ENCODE measurements at regions not wholly inside any gene's neighbourhood (a gene's known extent, or its start where the extent isn't known, plus 50 kb on each side); places are given as distances from the start of the nearest gene placed in this dataset.

GRCh38 chr3:178198329-178198728, 337.9 kb upstream of the KCNMB2 start:
- WGBS, result 60% methylated on average over 1 of the region's 1 CpG
- H3K27ac ChIP-seq, result no peak overlapping the region
- H3K9me3 ChIP-seq, result no peaks in the 10 kb centered on the region
- no peaks in the 10 kb centered on the region for H3K27me3 ChIP-seq
- no peak for TF ChIP-seq POLR2AphosphoS5 (IDR thresholded peaks at IDR 0.05)
- no peak for TF ChIP-seq POLR2A (IDR thresholded peaks at IDR 0.05)
- no peak for TF ChIP-seq CTCF (IDR thresholded peaks at IDR 0.05)
- no peak for TF ChIP-seq EP300 (IDR thresholded peaks at IDR 0.05)
- no peaks in the 10 kb centered on the region for H3K36me3 ChIP-seq
- peaks cover 29% of the 10 kb centered on the region for H3K4me1 ChIP-seq
- DNase-seq (ENCODE audit: low spot score in 2 of 2), result no peak
- H3K4me3 ChIP-seq, result no peak overlapping the region

- DNase-seq (ENCODE audit: low spot score in 2 of 2), result no peak
- Histone ChIP-seq H3K27ac (no peak overlapping the region), H3K36me3 (no peaks in the 10 kb centered on the region), H3K27me3 (no peaks in the 10 kb centered on the region), H3K9me3 (no peaks in the 10 kb centered on the region), H3K4me3 (no peak overlapping the region), H3K4me1 (peaks cover 14% of the 10 kb centered on the region)
- TF ChIP-seq POLR2A (IDR thresholded peaks at IDR 0.05), result no peak
- no peak for TF ChIP-seq CTCF (IDR thresholded peaks at IDR 0.05)
- TF ChIP-seq EP300 (IDR thresholded peaks at IDR 0.05), result no peak
- no peak for TF ChIP-seq POLR2AphosphoS5 (IDR thresholded peaks at IDR 0.05)
- WGBS, result 96% methylated on average over 5 of the region's 5 CpGs
These were observed 335.9 kb upstream of the KCNMB2 start for GRCh38 chr3:178200316-178200715.

GRCh38 chr3:178201714-178202113, 334.5 kb upstream of the KCNMB2 start:
- no peak for DNase-seq (ENCODE audit: low spot score in 2 of 2)
- Histone ChIP-seq H3K27me3 (no peaks in the 10 kb centered on the region), H3K4me3 (no peak overlapping the region), H3K4me1 (peaks cover 10% of the 10 kb centered on the region), H3K36me3 (no peaks in the 10 kb centered on the region), H3K27ac (no peak overlapping the region), H3K9me3 (no peaks in the 10 kb centered on the region)
- 77% methylated on average over 1 of the region's 1 CpG for WGBS
- TF ChIP-seq EP300 (IDR thresholded peaks at IDR 0.05), result no peak

GRCh38 chr3:178202194-178202593, 334.0 kb upstream of the KCNMB2 start:
- no peak overlapping the region for H3K27ac ChIP-seq
- H3K27me3 ChIP-seq, result no peaks in the 10 kb centered on the region
- peaks cover 13% of the 10 kb centered on the region for H3K4me1 ChIP-seq
- 46% methylated on average over 3 of the region's 3 CpGs for WGBS
- TF ChIP-seq POLR2A (IDR thresholded peaks at IDR 0.05) (no peak), EP300 (IDR thresholded peaks at IDR 0.05) (no peak), CTCF (IDR thresholded peaks at IDR 0.05) (no peak), POLR2AphosphoS5 (IDR thresholded peaks at IDR 0.05) (no peak)
- no peaks in the 10 kb centered on the region for H3K36me3 ChIP-seq
- no peak for DNase-seq (ENCODE audit: low spot score in 2 of 2)
- H3K9me3 ChIP-seq, result no peaks in the 10 kb centered on the region
- H3K4me3 ChIP-seq, result no peak overlapping the region

GRCh38 chr3:178203165-178203564, 333.1 kb upstream of the KCNMB2 start:
- H3K4me1 ChIP-seq, result peaks cover 13% of the 10 kb centered on the region
- no peaks in the 10 kb centered on the region for H3K9me3 ChIP-seq
- no peak for DNase-seq (ENCODE audit: low spot score in 2 of 2)
- H3K27ac ChIP-seq, result no peak overlapping the region
- no peaks in the 10 kb centered on the region for H3K36me3 ChIP-seq
- H3K4me3 ChIP-seq, result no peak overlapping the region
- H3K27me3 ChIP-seq, result no peaks in the 10 kb centered on the region
- TF ChIP-seq POLR2AphosphoS5 (IDR thresholded peaks at IDR 0.05) (no peak), CTCF (IDR thresholded peaks at IDR 0.05) (no peak), POLR2A (IDR thresholded peaks at IDR 0.05) (no peak), EP300 (IDR thresholded peaks at IDR 0.05) (no peak)
- WGBS, result 39% methylated on average over 2 of the region's 2 CpGs

GRCh38 chr3:178203650-178204049, 332.6 kb upstream of the KCNMB2 start:
- Histone ChIP-seq H3K4me3 (no peak overlapping the region), H3K36me3 (no peaks in the 10 kb centered on the region), H3K9me3 (no peaks in the 10 kb centered on the region), H3K27ac (no peak overlapping the region), H3K4me1 (peaks cover 13% of the 10 kb centered on the region), H3K27me3 (no peaks in the 10 kb centered on the region)
- WGBS, result 55% methylated on average over 2 of the region's 2 CpGs
- DNase-seq (ENCODE audit: low spot score in 2 of 2), result no peak
- TF ChIP-seq POLR2AphosphoS5 (IDR thresholded peaks at IDR 0.05) (no peak), EP300 (IDR thresholded peaks at IDR 0.05) (no peak), POLR2A (IDR thresholded peaks at IDR 0.05) (no peak), CTCF (IDR thresholded peaks at IDR 0.05) (no peak)
